ENCODE measurements at regions not wholly inside any gene's neighbourhood (a gene's known extent, or its start where the extent isn't known, plus 50 kb on each side); places are given as distances from the start of the nearest gene placed in this dataset.

DNA sequence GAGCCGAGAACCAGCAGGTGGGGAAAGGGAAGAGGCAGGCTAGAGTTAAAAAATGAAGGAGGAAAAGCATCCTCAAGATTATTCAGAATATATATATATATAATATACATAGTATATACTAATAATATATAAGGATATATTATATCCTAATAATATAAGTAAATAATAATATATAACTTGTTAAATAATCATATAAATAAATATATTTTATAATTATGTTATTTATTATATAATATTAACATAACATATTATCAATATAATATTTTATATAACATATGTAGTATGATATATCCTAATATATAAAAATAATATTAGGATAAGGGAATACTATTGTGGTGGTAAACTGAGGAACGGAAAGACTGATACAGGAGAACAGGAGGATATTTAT, 171.8 kb downstream of the TRIM27 start:
- TF ChIP-seq EZH2 (IDR thresholded peaks at IDR 0.05; ENCODE audit: insufficient read depth, poor library complexity, severe bottlenecking), result no peak
- no peak for TF ChIP-seq EZH2phosphoT487 (IDR thresholded peaks at IDR 0.05; ENCODE audit: insufficient read depth, low read depth)

Data from GM23248 (cell line).